ENCODE measurements at regions not wholly inside any gene's neighbourhood (a gene's known extent, or its start where the extent isn't known, plus 50 kb on each side); places are given as distances from the start of the nearest gene placed in this dataset.

GRCh38 chr13:87172166-87172835 lies 498.9 kb upstream of the SLITRK5 start:
- TF ChIP-seq EZH2phosphoT487 (IDR thresholded peaks at IDR 0.05; ENCODE audit: insufficient read depth, low read depth) (no peak), EZH2 (IDR thresholded peaks at IDR 0.05; ENCODE audit: insufficient read depth, poor library complexity, severe bottlenecking) (no peak)

Data from GM23248 (cell line).